GM12875 (cell line): ENCODE measurements at regions not wholly inside any gene's neighbourhood (a gene's known extent, or its start where the extent isn't known, plus 50 kb on each side); places are given as distances from the start of the nearest gene placed in this dataset.

Source experiments
- H3K4me3 ChIP-seq: one replicate; pipeline ENCODE4 v1.5.1; 2011; ENCODE audit warnings: low read depth, low read length, control low read depth
- TF ChIP-seq, protein P1 (sequence below): IDR thresholded peaks from 2 replicates; pipeline ENCODE4 v1.5.1; 2011; ENCODE audit warnings: low read depth, mild to moderate bottlenecking, control low read depth, inconsistent platforms, low read length, moderate library complexity, borderline replicate concordance; ENCODE audit not compliant: insufficient read depth

DNA sequence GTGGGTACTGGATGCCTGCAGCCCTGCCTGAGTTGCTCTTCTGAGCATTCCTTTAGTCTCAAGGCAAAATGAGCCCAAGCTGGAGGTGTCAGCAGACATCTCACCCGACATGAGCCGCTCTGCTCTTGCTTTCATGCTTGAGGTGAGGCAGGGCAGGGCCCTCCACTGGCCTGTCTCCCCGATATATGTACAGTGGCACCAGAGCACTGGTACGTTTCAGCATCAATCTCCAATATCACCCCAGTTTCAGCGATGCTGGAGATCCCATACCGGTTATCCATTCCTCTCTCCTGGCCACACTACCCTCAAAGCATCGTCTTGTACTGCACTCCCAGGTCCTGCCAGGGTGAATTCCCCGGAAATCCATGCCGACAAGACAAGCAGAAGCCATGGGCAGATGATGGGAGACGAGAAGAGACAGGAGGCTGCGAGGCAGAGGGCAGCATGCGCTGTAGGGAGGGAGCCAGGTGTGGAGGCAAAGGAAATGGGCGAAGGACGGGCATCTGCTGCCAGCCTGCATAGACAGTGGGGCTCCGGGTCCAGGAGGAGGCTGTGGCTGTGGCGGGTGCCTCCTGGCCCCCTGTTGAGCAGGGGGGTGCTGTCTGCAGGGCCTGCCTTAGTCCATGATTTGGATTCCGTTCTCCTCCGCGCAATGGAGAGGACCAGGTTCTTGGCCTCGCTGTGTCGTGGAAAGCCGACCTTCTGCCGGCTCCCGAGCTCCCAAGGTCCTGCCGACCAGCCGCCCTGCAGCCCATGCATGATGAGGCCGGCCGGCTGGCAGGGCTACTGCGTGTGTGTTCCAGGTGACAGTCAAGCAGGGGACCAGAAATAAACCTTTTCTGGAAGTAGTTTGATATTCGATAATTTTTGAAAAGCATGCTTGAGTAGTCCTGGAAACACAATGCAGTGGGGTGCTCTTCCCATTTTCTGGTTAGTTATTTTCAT lies 152.2 kb upstream of the IRX2 start:
- H3K4me3 ChIP-seq: no peak overlapping the region
- TF ChIP-seq, protein P1, sequence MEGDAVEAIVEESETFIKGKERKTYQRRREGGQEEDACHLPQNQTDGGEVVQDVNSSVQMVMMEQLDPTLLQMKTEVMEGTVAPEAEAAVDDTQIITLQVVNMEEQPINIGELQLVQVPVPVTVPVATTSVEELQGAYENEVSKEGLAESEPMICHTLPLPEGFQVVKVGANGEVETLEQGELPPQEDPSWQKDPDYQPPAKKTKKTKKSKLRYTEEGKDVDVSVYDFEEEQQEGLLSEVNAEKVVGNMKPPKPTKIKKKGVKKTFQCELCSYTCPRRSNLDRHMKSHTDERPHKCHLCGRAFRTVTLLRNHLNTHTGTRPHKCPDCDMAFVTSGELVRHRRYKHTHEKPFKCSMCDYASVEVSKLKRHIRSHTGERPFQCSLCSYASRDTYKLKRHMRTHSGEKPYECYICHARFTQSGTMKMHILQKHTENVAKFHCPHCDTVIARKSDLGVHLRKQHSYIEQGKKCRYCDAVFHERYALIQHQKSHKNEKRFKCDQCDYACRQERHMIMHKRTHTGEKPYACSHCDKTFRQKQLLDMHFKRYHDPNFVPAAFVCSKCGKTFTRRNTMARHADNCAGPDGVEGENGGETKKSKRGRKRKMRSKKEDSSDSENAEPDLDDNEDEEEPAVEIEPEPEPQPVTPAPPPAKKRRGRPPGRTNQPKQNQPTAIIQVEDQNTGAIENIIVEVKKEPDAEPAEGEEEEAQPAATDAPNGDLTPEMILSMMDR: no peak

DNA sequence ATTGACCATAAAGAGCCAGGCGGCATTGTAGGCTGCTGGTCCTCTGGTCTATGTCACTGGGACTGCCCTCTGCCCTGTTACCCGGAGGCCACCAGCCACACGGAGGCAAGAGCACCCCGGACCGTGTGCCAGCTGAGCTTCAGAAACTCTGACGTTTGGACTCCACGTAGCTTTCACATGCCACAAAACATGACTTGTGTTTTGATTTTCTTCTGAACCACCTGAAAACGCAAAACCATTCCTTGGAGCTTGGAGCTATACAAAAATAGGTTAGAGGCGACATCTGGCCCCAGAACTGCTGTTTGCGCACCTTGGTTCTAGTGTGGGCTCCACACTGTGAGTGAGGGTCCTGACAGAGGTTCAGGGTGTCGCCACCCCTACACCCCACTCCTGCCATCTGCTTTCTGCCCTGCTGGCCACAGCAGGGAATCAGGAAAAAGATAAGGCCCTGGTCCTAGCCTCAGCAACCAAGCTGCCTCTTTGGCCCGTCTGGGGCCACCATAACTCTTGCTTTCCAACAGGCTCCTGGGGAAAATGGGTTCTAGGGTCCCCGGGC lies 151.3 kb upstream of the IRX2 start:
- TF ChIP-seq, protein P1: no peak
- H3K4me3 ChIP-seq: no peak overlapping the region

DNA sequence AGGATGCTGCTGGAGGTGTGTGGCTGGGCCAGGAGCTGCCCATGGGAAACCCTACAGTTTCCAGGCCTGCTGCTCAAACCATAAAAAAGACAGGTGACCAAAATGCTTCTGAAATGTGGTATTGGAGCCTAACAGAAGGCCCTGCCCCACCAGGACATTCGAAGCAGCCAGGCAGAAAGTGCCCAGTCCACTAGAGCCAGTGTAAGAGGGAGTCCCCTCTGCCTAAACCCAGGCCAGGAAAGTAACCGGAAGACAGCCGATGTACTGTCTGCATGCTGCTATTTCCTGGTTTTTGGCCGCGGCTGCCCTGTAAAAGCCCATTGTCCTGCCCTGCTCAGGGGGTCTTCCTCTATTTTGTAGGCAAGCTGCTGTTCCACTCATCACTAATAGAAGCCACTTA lies 150.7 kb upstream of the IRX2 start:
- TF ChIP-seq, protein P1: no peak

DNA sequence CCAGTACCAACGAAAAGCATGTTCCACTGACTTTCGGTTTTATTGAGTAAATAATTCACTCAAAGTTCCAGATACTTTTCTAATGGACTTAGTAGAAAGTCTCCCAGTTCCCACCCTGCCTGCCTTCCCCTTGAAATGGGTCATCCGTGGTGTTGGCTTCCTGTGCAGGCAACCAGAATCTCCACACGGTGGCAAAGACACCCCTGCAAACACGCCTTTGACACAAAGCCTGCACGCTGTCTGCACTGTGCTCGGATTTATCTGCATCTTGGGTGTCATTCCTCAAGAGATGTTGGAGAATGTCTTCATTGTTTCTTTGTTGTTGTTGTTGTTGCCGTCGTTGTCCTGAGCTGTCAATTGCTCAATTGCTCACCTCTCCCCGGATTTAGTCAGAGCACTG lies 150.0 kb upstream of the IRX2 start:
- TF ChIP-seq, protein P1: no peak
- no peak overlapping the region for H3K4me3 ChIP-seq

More for the DNA sequence above, 150.7 kb upstream of the IRX2 start:
- no peak overlapping the region for H3K4me3 ChIP-seq

DNA sequence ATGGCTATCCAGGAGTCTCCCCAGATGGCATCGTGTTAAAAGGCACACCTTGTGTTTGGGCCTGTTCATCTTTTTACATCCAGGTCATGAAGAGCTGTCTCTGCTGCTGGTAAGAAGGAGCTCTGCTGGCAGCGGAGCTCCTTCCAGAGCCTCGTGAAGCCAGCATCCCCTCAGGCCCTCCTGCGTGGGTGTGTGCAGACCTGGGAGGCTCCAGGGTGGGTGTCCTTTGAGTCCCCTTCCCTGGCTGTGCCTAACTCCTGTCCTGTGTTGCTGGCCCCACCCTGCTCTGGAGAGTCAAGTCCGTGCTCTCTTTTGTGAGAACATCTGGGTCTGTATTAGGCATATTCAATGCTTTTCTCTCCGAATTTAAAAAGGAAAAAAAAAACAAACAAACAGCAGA lies 149.6 kb upstream of the IRX2 start:
- TF ChIP-seq, protein P1: no peak

DNA sequence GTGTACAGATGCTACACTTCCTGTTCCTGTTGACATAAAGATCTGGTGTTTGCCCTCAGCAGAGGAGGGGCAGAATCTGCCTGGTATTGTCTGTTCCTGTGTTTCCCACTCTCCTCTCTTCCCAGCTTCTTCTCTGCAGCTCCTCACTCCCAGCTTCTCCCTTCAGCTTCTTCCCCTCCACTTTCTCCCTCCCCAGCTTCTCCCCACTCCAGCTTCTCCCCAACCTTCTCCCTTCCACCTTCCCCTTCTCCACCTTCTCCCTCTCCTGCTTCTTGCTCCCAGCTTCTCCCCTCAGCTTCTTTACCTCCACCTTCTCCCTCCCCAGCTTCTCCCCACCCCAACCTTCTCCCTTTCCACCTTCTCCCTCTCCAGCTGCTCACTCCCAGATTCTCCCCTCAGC lies 148.9 kb upstream of the IRX2 start:
- no peak overlapping the region for H3K4me3 ChIP-seq
- TF ChIP-seq, protein P1: no peak

More for the DNA sequence above, 149.6 kb upstream of the IRX2 start:
- no peak overlapping the region for H3K4me3 ChIP-seq

DNA sequence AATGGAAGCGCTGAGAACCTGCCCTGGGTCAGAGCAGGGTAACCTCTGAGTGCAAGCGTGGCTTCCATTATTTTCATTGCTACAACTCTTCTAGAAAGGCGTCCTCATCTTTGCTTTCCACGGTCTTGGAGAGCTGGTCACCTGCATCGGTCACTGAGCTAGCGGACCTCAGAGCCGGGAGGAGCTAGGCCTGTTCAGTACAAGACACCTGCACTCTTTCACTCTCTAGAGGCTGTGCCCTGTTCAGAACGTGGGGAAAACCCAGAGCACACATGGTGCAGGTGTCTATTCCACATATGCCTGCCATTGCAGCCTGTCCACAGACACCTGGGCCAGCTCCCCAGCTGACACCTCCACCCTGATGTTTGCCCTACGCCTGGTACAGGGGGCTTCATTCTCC lies 147.8 kb upstream of the IRX2 start:
- no peak overlapping the region for H3K4me3 ChIP-seq
- TF ChIP-seq, protein P1: no peak
